ENCODE measurements at regions not wholly inside any gene's neighbourhood (a gene's known extent, or its start where the extent isn't known, plus 50 kb on each side); places are given as distances from the start of the nearest gene placed in this dataset.

- no peak for DNase-seq (ENCODE audit: low read depth in 3 of 3)
These were observed 325.6 kb downstream of the TTLL7 start for GRCh38 chr1:83673312-83673711.

- no peak for DNase-seq (ENCODE audit: low read depth in 3 of 3)
These were observed 327.3 kb downstream of the TTLL7 start for GRCh38 chr1:83671586-83671985.

- no peak for DNase-seq (ENCODE audit: low read depth in 3 of 3)
These were observed 327.9 kb downstream of the TTLL7 start for GRCh38 chr1:83670909-83671565.

GRCh38 chr1:83641796-83642443, 357.0 kb downstream of the TTLL7 start:
- no peak for DNase-seq (ENCODE audit: low read depth in 3 of 3)

- no peak for DNase-seq (ENCODE audit: low read depth in 3 of 3)
These were observed 357.7 kb downstream of the TTLL7 start for GRCh38 chr1:83641206-83641658.

- DNase-seq (ENCODE audit: low read depth in 3 of 3) = no peak
These were observed 359.1 kb downstream of the TTLL7 start for GRCh38 chr1:83639785-83640184.

- no peak for DNase-seq (ENCODE audit: low read depth in 3 of 3)
These were observed 361.3 kb downstream of the TTLL7 start for GRCh38 chr1:83637586-83637985.

GRCh38 chr1:83637009-83637408, 361.9 kb downstream of the TTLL7 start:
- no peak for DNase-seq (ENCODE audit: low read depth in 3 of 3)

- DNase-seq (ENCODE audit: low read depth in 3 of 3) = no peak
These were observed 366.0 kb downstream of the TTLL7 start for GRCh38 chr1:83632906-83633305.

GRCh38 chr1:83631851-83632250, 367.1 kb downstream of the TTLL7 start:
- no peak for DNase-seq (ENCODE audit: low read depth in 3 of 3)

- no peak for DNase-seq (ENCODE audit: low read depth in 3 of 3)
These were observed 371.9 kb downstream of the TTLL7 start for GRCh38 chr1:83627045-83627444.

GRCh38 chr1:83626603-83627002, 372.3 kb downstream of the TTLL7 start:
- DNase-seq (ENCODE audit: low read depth in 3 of 3) = no peak

GRCh38 chr1:83625646-83626045, 373.3 kb downstream of the TTLL7 start:
- no peak for DNase-seq (ENCODE audit: low read depth in 3 of 3)

GRCh38 chr1:83620016-83620415, 378.9 kb downstream of the TTLL7 start:
- no peak for DNase-seq (ENCODE audit: low read depth in 3 of 3)

- no peak for DNase-seq (ENCODE audit: low read depth in 3 of 3)
These were observed 379.6 kb downstream of the TTLL7 start for GRCh38 chr1:83619170-83619896.

GRCh38 chr1:83617883-83618282, 381.0 kb downstream of the TTLL7 start:
- DNase-seq (ENCODE audit: low read depth in 3 of 3) = no peak

GRCh38 chr1:83615370-83615769, 383.6 kb downstream of the TTLL7 start:
- no peak for DNase-seq (ENCODE audit: low read depth in 3 of 3)

- DNase-seq (ENCODE audit: low read depth in 3 of 3) = no peak
These were observed 392.4 kb downstream of the TTLL7 start for GRCh38 chr1:83606416-83606955.

GRCh38 chr1:83596331-83596730, 402.6 kb downstream of the TTLL7 start:
- no peak for DNase-seq (ENCODE audit: low read depth in 3 of 3)

GRCh38 chr1:83593073-83593472, 405.9 kb downstream of the TTLL7 start:
- no peak for DNase-seq (ENCODE audit: low read depth in 3 of 3)

GRCh38 chr1:83588140-83588539, 410.8 kb downstream of the TTLL7 start:
- no peak for DNase-seq (ENCODE audit: low read depth in 3 of 3)

- peak in 1 of 3 experiments; percentile 1 for DNase-seq (ENCODE audit: low read depth in 3 of 3)
These were observed 415.4 kb downstream of the TTLL7 start for GRCh38 chr1:83583351-83584014.
